K562 (cell line): ENCODE measurements at regions not wholly inside any gene's neighbourhood (a gene's known extent, or its start where the extent isn't known, plus 50 kb on each side); places are given as distances from the start of the nearest gene placed in this dataset.
A peak's percentile ranks its signal among the peaks of the same experiment; 100 is the strongest.

ENCODE experiments used
- ATAC-seq: fragments of 200-7000 bp; cut with Tn5 transposase; 3 replicates; pipeline ENCODE4 v1.9.1; 2020; ENCODE audit warnings: moderate library complexity
- BruUV-seq: library from RNA; stranded (reverse); fragments of 400-500 nt; replicated peaks from 2 replicates; lab custom pipeline; 2021; lab: Mats Ljungman, UMichigan
- CTCF ChIA-PET: fragments of 300-600 bp; formaldehyde crosslinking; extraction: SDS; loops from one replicate; lab custom pipeline; 2021; ENCODE audit warnings: low intra/inter-chr PET ratio; lab: Yijun Ruan, JAX
- POLR2A ChIA-PET: fragments of 300-600, 350-650 bp; sonication (Branson Sonifier 250); formaldehyde crosslinking; extraction: SDS; loops from one replicate; lab custom pipeline; 2021; ENCODE audit warnings: antibody characterized with exemption, inconsistent platforms; lab: Yijun Ruan, JAX
- DNase-seq, 4 experiments: peaks; one replicate each; pipeline versions ENCODE4 v3.0.0 to v3.0.0-alpha.2; 2011 to 2018; ENCODE audit warnings: low spot score in 3 of 4, mixed read lengths in 3 of 4; ENCODE audit errors: extremely low read depth in 1 of 4
- FAIRE-seq: peaks from 2 replicates; lab custom pipeline; 2011; peaks lifted over from hg19 to GRCh38; lab: Jason Lieb, UNC
- H2AFZ ChIP-seq: 2 replicates; pipeline ENCODE4 v1.6.0; 2011; ENCODE audit warnings: low read depth, low read length, control low read depth, inconsistent platforms
- H3K27ac ChIP-seq: fragments of 200-600 bp; 3 replicates; pipeline ENCODE4 v1.8.0; 2011; ENCODE audit warnings: low read depth, mild to moderate bottlenecking, control low read depth, inconsistent platforms, low read length, moderate library complexity, mixed read lengths; ENCODE audit errors: extremely low read depth
- H3K27me3 ChIP-seq, 2 experiments: fragments of 300-600 bp in 1 of 2; 2 replicates in 1 of 2; 3 replicates in 1 of 2; pipeline versions ENCODE4 v1.6.0 to v1.8.0; 2011; ENCODE audit warnings: inconsistent platforms in 2 of 2, low read length in 2 of 2, mild to moderate bottlenecking in 1 of 2, mixed read lengths in 1 of 2, moderate library complexity in 1 of 2; ENCODE audit not compliant: control insufficient read depth in 2 of 2, insufficient read depth in 2 of 2
- H3K36me3 ChIP-seq: fragments of 300-600 bp; 3 replicates; pipeline ENCODE4 v1.8.0; 2011; ENCODE audit warnings: mild to moderate bottlenecking, low read length, inconsistent platforms; ENCODE audit not compliant: control insufficient read depth, insufficient read depth
- H3K4me1 ChIP-seq, 2 experiments: fragments of 200-600 bp in 1 of 2; replicated peaks in 1 of 2; 2 replicates in 1 of 2; 3 replicates in 1 of 2; pipeline versions ENCODE4 v1.5.1 to v1.8.0; 2011; ENCODE audit warnings: inconsistent platforms in 2 of 2, low read length in 2 of 2, mild to moderate bottlenecking in 1 of 2, mixed read lengths in 1 of 2, moderate library complexity in 1 of 2; ENCODE audit not compliant: control insufficient read depth in 2 of 2, insufficient read depth in 2 of 2
- H3K4me2 ChIP-seq: 2 replicates; pipeline ENCODE4 v1.6.1; 2011; ENCODE audit warnings: low read length, control low read depth, inconsistent platforms, mixed read lengths; ENCODE audit not compliant: insufficient read depth
- H3K4me3 ChIP-seq: fragments of 200-600 bp; sonication (generic), shearing (Covaris generic); 2 replicates; pipeline ENCODE4 v1.5.1; 2016; ENCODE audit warnings: control low read depth, inconsistent platforms
- H3K79me2 ChIP-seq: fragments of 200-600 bp; 3 replicates; pipeline ENCODE4 v1.8.0; 2011; ENCODE audit warnings: low read length, inconsistent platforms; ENCODE audit not compliant: control insufficient read depth, insufficient read depth
- H3K9ac ChIP-seq, 2 experiments: 2 replicates each; pipeline versions ENCODE4 v1.6.0 to v1.6.1; 2011; ENCODE audit warnings: low read depth in 2 of 2, low read length in 2 of 2, control low read depth in 1 of 2, inconsistent platforms in 1 of 2, mild to moderate bottlenecking in 1 of 2, mixed read lengths in 1 of 2; ENCODE audit not compliant: insufficient read depth in 1 of 2
- H3K9me1 ChIP-seq: one replicate; pipeline ENCODE4 v1.6.0; 2011; ENCODE audit warnings: inconsistent platforms, mild to moderate bottlenecking, low read length, moderate library complexity; ENCODE audit not compliant: control insufficient read depth, insufficient read depth
- H3K9me3 ChIP-seq: replicated peaks from 2 replicates; pipeline ENCODE4 v1.5.1; 2011; ENCODE audit warnings: low read depth, low read length, inconsistent platforms; ENCODE audit not compliant: control insufficient read depth, insufficient read depth
- H4K20me1 ChIP-seq: replicated peaks from 2 replicates; pipeline ENCODE4 v1.6.1; 2011; ENCODE audit warnings: low read length, inconsistent platforms, mixed read lengths; ENCODE audit not compliant: control insufficient read depth, insufficient read depth
- FOSL1 ChIP-seq: fragments of 200-800 bp; sonication (Bioruptor generic); conservative IDR thresholded peaks from 2 replicates; pipeline ENCODE4 v1.6.1; 2016; ENCODE audit warnings: missing genetic modification characterization, missing compliant biosample characterization
- KDM5B ChIP-seq: fragments of 200-600 bp; sonication (generic); IDR thresholded peaks from 2 replicates; pipeline ENCODE4 v1.6.1; 2012; ENCODE audit warnings: low read depth, mild to moderate bottlenecking, moderate library complexity, low read length, control low read depth, inconsistent platforms; ENCODE audit not compliant: insufficient replicate concordance
- RBM25 ChIP-seq: fragments of 200-400 bp; formaldehyde crosslinking; IDR thresholded peaks from 2 replicates; pipeline ENCODE4 v1.6.1; 2018; ENCODE audit warnings: low read length, low read depth, moderate library complexity; ENCODE audit not compliant: severe bottlenecking
- WGBS: fragments of 100-300 bp; shearing (Covaris generic); methylation state at CpG from one replicate; pipeline ENCODE4 v1.1.6; 2016; ENCODE audit warnings: low coverage, mixed read lengths; ENCODE audit not compliant: insufficient coverage; ENCODE audit errors: missing lambda C conversion rate; 5-methylcytosine and 5-hydroxymethylcytosine counted together
- in situ Hi-C: fragments of 300-500 bp; cut with MboI; formaldehyde crosslinking; loops from 4 replicates; pipeline ENCODE4 v1.15.0; 2018; ENCODE audit warnings: inconsistent platforms, mixed read lengths
- intact Hi-C: fragments of 100-400 bp; cut with micrococcal nuclease; formaldehyde crosslinking; loops from 2 replicates; pipeline ENCODE4 v1.14.2; 2022

DNA sequence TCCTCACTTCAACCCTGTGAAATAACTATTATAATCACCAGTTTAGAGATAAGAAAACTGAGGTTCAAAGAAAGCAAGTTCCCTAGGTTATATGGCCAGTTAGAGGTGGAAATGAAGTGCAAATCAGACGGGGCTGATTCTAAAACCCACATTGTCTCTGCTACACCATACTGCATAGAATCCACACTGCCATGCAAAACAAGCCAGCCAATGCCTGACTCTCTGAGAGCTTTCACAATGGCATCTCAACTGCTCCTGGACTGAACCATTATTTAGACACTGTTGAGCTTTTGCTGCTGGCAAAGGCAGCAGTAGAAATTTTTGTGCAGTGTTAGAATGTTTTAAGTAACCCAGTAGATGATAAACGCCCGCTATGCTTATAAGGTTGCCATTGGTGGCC, 195.2 kb upstream of the CNR1 start (continued):
- no peak for TF ChIP-seq RBM25

DNA sequence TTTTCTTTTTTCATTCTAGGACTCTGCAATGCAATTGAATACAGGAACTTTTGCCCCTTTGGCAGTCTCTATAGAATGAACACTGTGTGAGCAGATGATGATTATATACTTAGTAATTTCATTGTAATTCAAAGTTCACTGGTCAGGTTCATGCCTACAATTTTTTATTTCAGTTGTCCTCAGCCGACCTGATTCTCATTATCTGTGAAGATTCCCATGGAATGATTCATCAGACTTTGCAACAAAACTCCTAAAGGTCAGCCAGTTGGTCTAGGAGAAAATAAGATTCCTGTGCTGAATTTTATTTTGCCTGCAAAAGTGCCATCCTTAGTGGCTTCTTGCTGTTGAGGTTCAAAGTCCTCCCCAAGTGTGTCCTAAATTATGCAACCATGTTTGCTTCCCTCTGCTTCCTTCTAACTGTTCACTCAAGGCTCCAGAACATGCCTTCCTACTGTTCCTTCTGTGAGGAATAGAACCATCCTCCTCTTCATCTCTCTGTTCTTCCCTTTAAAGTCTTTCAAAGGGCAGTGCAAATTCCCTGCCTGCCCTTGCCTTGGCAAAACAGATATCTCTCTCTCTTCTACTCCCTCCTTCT, 194.2 kb upstream of the CNR1 start:
- no peaks in the 10 kb centered on the region for H4K20me1 ChIP-seq
- ChIA-PET POLR2A (no interaction called here), CTCF (no interaction called here)
- no peaks in the 10 kb centered on the region for H3K9me3 ChIP-seq
- H2AFZ ChIP-seq, result no peak overlapping the region
- TF ChIP-seq FOSL1 (tag), result 0 out of 2 replicates have a peak, but pooled peaks have one; percentile 22
- no peak for TF ChIP-seq KDM5B
- H3K36me3 ChIP-seq, result no peaks in the 10 kb centered on the region
- H3K4me3 ChIP-seq, result no peak overlapping the region
- WGBS, result 12% methylated on average over 1 of the region's 1 CpG
- no peaks in the 10 kb centered on the region for H3K9me1 ChIP-seq
- no peaks in the 10 kb centered on the region for H3K79me2 ChIP-seq
- no peak for FAIRE-seq
- DNase-seq, result no peak
- no peak overlapping the region for H3K4me2 ChIP-seq
- no TSS peak for BruUV-seq
- peaks cover 0 to 2% of the 10 kb centered on the region in 2 experiments; a peak in 1 of 5 replicates for H3K4me1 ChIP-seq
- no peaks in the 10 kb centered on the region for H3K27me3 ChIP-seq
- intact Hi-C loops, result no loop called here
- no peak for ATAC-seq
- in situ Hi-C loops, result no loop called here
- no peak overlapping the region for H3K9ac ChIP-seq
- no peak overlapping the region for H3K27ac ChIP-seq
